ENCODE measurements at regions not wholly inside any gene's neighbourhood (a gene's known extent, or its start where the extent isn't known, plus 50 kb on each side); places are given as distances from the start of the nearest gene placed in this dataset.
"Not testable (repeated sequence)": the region's sequence is repeated elsewhere in the genome, so short reads cannot be mapped to it uniquely, and the experiment has no call there.

GRCh38 chr6:167409079-167409478 lies 84.2 kb downstream of the TTLL2 start:
- no peak for DNase-seq

GRCh38 chr6:167409694-167410093 lies 84.8 kb downstream of the TTLL2 start:
- DNase-seq = no peak

DNA sequence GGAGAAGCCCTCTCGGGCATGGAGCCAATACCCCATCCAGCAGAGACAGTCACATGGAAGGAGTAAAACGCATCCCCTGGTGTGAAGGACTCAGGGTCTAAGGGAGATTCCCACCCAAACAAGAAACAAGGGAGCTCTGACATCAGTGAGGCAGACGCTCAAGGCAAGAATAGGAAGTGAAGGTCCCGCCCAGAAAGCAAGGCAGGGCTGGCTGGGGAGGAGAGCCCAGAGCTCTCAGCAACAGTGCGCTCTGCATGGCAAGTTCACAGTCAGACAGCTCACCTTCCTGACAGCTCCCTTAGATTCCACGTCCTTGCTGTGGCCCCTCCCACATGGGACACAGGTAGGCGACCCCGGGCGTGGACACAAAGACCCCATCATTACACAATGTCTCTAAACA lies 85.6 kb downstream of the TTLL2 start:
- no peak for DNase-seq

GRCh38 chr6:167412506-167412905 lies 87.6 kb downstream of the TTLL2 start:
- no peak for DNase-seq

DNA sequence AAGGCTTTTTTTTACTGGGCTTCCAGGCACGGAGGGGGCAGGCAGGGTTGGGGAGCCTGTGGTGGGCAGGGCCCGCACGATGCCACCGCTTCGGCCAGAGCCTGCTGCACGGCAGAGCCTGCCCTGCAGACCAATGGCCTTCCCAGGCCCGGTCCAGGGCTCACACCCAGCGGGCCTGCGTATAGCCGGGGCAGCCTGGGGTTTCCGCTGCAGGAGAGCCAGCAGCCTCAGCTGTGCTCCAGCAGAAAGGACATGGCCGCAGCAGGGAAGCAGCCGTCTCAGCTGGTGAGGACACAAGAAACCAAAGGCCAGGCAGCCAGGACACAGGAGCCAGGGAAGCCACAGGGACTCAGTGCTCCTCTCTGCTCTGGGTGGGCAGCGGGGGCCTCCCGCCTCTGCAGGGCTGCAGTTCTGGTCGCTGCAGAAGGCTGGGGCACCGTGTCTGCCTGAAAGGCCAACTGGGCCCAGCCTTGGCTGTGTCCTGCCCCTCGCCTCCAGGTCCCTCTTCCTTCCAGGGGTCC lies 90.6 kb downstream of the TTLL2 start:
- DNase-seq = no peak

DNA sequence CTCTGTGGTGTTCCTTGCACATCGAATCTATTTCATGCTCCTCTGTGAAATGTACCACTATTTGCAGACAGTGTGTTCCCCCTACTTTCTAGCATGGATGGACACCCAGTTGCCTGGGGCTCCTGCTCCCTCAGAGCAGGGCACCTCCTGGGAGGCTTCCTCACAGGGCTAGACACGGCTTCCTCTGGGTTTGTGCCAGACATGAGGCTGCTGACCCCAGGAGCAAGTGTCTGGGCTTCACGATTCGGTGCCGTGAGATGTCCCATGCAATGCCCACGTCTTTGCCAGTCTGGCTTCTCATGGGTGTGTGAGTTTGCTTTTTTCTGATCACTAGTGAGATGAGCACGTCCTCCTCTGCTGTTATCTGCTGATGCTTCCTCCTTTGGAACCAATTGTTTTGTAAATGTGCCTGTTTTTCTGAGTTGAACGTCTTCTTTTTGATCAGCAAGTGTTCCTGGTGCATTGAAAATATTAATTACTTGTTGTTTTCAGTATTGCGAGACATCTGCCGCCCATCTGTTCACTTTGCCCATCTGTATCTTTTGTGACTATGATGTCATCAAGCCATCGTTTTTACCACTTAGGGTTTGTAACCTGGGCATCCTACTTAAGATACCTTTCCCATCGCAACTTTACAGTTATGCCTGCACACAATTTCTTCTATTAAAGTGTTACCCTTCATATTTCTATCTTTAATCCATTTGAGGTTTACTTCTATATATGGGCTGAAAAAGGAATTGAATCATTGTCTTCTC lies 92.0 kb downstream of the TTLL2 start:
- no peak for DNase-seq

GRCh38 chr6:167420177-167420576 lies 95.3 kb downstream of the TTLL2 start:
- DNase-seq = no peak

GRCh38 chr6:167420858-167421766 lies 96.2 kb downstream of the TTLL2 start:
- DNase-seq = no peak

GRCh38 chr6:167421944-167422343 lies 97.1 kb downstream of the TTLL2 start:
- not testable (repeated sequence) for DNase-seq

DNA sequence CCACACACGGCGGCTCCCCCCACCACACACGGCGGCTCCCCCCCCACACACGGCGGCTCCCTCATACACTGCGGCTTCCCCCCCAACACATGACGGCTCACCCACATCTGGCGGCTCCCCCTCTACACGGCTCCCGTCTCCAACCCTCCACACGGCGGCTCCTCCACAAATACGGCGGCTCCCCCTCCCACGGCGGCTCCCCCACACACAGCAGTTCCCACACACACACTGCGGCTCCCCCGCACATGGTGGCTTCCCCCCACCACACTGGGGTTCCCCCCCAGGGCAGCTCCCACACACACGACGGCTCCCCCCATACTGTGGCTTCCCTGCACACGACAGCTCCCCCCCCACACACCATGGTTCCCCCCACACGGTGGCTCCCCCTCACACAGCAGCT lies 98.0 kb downstream of the TTLL2 start:
- no peak for DNase-seq

- no peak for DNase-seq
Measured at GRCh38 chr6:167424060-167424673, 99.3 kb downstream of the TTLL2 start.

- no peak for DNase-seq
Measured at GRCh38 chr6:167424700-167425099, 99.8 kb downstream of the TTLL2 start.

DNA sequence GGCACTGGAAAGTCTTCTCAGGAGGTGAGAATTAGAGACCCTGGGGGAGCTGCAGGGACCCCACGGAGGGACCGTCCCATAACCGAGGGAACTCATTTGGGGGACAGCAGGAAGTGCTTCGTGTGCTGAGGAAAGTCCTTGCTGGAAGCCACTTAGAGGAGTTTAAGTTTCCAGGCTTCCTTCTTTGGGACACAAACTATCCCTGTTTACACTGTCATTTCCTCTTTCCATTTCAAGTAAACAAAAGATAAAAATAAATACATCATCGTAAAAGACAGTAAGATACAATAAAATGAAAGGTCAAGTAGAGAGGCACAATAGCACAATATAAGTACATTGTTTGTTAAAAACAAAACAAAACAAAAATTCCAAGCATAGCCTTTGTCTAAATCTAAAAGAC lies 101.2 kb downstream of the TTLL2 start:
- DNase-seq = no peak

GRCh38 chr6:167426651-167427050 lies 101.8 kb downstream of the TTLL2 start:
- DNase-seq = no peak

DNA sequence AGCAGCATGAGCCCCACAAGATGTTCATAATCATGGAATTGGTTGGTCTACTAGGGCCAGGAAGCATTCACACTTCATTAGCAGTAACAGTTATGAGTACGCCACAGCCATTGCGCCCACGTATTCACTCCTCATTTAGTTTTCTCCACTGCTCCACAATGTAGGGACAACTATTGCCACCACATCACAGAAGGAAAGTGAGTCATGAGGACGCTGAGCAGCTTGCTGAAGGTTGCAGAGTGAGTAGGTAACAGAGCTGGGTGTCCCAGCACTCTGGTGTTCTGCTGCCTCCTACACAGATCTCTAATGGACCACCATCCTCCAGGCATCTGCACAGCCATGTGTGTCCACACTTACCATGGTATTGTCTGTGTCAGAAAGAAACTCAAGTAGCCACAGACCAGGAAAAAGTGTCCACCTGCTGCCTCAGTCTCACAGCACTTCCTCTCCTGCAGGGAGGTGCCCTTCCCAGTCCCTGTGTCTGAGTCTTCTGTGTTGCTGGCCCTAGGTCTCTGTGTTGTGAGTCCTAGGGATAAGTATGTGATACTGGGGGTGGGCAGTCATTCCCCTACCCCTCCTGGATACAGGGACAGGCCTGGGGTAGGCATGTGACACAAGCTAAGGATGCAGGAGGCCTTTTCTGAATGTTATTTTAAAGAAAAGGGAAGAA lies 103.9 kb downstream of the TTLL2 start:
- no peak for DNase-seq

DNA sequence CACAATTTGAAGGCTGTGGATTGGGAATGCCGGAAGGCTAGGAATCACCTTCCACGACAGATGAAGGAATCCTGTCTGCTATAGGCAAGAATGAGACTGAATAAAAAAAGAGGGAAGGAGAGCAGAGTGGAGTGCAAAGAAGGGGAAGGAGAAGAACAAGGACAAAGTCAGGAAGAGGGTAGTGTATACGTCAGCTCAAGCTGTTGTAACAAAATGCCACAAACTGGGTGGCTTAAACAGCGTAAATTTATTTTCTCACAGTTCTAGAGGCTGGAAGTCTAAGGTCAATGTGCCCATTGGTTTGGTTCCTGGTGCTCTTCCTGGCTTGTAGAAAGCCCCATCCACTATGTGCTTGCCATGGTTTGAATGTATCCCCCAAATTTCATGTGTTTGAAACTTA lies 104.5 kb downstream of the TTLL2 start:
- DNase-seq = no peak

- no peak for DNase-seq
Measured at GRCh38 chr6:167435209-167435728, 110.4 kb downstream of the TTLL2 start.

DNA sequence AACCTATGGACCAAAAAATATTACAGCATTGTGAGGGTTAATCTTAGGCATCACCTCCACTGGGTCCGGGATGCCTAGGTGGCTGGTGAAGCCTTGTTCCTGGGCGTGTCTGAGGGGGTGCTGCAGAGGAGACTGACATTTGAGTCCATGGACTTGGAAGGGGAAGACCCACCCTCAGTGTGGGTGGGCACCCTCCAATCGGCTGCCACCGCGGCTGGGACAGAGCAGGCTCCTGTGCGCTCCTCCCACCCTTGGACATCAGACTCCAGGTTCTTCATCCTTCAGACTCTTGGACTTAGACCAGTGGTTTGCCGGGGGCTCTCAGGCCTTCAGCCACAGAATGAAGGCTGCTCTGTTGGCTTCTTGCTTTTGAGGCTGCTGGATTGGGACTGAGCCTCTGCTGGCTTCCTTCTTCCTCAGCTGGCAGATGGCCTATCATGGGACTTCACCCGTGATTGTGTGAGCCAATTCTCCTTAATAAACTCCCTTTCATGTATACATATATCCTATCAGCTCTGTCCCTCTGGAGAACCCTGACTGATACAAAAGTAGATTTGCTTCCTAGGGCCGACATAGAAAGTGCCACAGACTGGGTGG lies 113.1 kb downstream of the TTLL2 start:
- no peak for DNase-seq

- no peak for DNase-seq
Measured at GRCh38 chr6:167441715-167442206, 116.9 kb downstream of the TTLL2 start.

DNA sequence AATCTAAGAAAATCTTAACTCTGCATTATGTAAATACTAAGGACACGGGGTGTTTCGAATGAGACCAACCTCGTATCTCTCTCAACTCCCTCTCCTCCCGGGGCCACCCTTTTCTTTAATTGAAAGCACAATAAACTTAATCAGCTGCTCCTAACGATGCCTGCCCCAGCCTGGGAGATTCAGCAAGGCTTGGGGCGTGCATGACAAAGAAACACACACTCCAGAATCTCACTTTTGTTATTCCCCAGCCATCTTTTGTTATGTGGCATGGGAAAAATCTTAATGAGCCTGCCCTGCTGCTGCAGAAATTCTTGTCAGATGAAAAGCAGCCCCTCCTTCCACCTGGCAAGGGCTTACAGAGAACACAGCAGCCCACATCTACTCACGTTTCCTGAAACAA lies 117.4 kb downstream of the TTLL2 start:
- no peak for DNase-seq

DNA sequence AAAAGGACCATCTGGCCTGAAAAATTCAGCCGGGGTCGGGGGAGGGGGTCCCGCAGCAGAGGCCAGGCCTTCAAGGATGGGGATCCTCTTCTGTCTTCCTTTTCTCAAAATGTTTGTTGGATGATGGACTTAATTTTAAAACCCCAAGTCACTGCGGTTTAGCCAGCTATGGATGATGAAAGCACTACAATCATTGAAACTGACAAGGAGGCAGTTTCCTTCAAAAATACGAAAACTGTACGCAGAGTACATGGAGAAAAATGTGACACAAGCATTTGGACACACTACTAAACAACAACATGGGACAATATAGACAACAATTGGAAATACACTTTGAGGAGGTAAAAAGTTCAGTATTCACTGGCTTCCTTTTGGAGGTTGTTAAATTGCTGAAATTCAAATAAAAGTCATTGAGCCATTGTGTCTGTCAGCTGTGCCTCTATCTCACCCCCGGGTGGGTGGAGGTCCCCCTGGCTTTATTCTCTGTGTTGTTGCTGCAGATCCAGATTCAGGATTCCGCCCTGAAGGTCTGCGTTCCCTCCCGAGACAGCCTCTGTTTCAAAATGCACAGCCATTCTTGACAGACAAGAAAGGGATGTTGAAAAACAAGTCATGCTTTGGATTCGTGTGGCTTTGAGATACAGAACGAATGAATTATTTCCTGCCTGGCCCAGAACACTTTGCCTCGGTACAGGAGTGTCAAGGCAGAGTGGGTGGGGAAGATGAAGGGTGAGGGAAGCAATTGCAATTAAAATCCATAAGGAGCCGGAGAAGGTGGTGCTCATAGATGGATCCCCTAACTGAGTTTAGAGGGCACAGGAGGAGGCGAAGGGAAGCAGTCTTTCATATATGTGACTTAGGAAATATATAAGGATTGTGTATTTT lies 118.2 kb downstream of the TTLL2 start:
- DNase-seq = no peak

All from bone marrow (tissue), 2 donors.